Right lobe of liver (tissue), 6 donors: ENCODE measurements at regions not wholly inside any gene's neighbourhood (a gene's known extent, or its start where the extent isn't known, plus 50 kb on each side); places are given as distances from the start of the nearest gene placed in this dataset.
"Not testable (repeated sequence)": the region's sequence is repeated elsewhere in the genome, so short reads cannot be mapped to it uniquely, and the experiment has no call there.

Experiments
- ATAC-seq, 4 donors: fragments of 200-7000 bp; cut with Tn5 transposase; one replicate each; pipeline ENCODE4 v1.9.1; 2020; ENCODE audit warnings: mild to moderate bottlenecking in 4 of 4, moderate library complexity in 4 of 4
- DNase-seq, 3 donors: peaks; one replicate each; pipeline ENCODE4 v3.0.0-alpha.2; 2020
- H3K27ac ChIP-seq, 3 donors: fragments of 200-600 bp; one replicate each; pipeline ENCODE4 v1.8.0; 2022
- H3K27me3 ChIP-seq, 2 donors: fragments of 200-600 bp; one replicate each; pipeline ENCODE4 v1.8.0; 2022
- H3K36me3 ChIP-seq, 4 donors: fragments of 200-600 bp; sonication (generic) in 1 of 4; one replicate each; pipeline versions ENCODE4 v1.5.1 to v1.8.0; 2017 to 2022; ENCODE audit warnings: control low read depth in 1 of 4
- H3K4me1 ChIP-seq, 4 donors: fragments of 200-600 bp; sonication (generic) in 1 of 4; one replicate each; pipeline versions ENCODE4 v1.5.1 to v1.8.0; 2017 to 2022; ENCODE audit warnings: control low read depth in 1 of 4
- H3K4me3 ChIP-seq, 3 donors: fragments of 200-600 bp; one replicate each; pipeline ENCODE4 v1.8.0; 2022
- H3K9me3 ChIP-seq, 4 donors: fragments of 200-600 bp; sonication (generic) in 1 of 4; one replicate each; pipeline versions ENCODE4 v1.5.1 to v1.8.0; 2017 to 2022; ENCODE audit warnings: control low read depth in 1 of 4
- POLR2A ChIP-seq: fragments of 450-650 bp; IDR thresholded peaks from one replicate; pipeline ENCODE4 v1.6.1; 2017; ENCODE audit warnings: antibody characterized with exemption, mild to moderate bottlenecking
- WGBS: methylation state at CpG from one replicate; pipeline ENCODE4 v1.1.6; 2018; ENCODE audit warnings: low coverage, low lambda C conversion rate; ENCODE audit not compliant: insufficient coverage; ENCODE audit errors: missing lambda C conversion rate; 5-methylcytosine and 5-hydroxymethylcytosine counted together
- intact Hi-C, 2 donors: fragments of 100-400 bp; cut with DNase I; formaldehyde crosslinking; loops; one replicate each; pipeline versions ENCODE4 v1.11.2 to v1.14.1; 2022
- TF ChIP-seq, protein P1 (sequence below), 4 donors: fragments of 200-600 bp in 3 of 4; fragments of 450-650 bp in 1 of 4; IDR thresholded peaks; one replicate each; pipeline versions ENCODE4 v1.5.1 to v1.8.0; 2016 to 2022; ENCODE audit warnings: antibody characterized with exemption in 4 of 4, mild to moderate bottlenecking in 2 of 4
- donor health status: DM: no; HTN: yes; CAD: no.
- donor health status: DM: no; HTN: no; CAD: no.
- donor health status: DM: no; HTN: no; CAD: no.
- donor health status: DM: no; HTN: yes; CAD: no.
- donor health status: DM: no; HTN: yes; CAD: no.

DNA sequence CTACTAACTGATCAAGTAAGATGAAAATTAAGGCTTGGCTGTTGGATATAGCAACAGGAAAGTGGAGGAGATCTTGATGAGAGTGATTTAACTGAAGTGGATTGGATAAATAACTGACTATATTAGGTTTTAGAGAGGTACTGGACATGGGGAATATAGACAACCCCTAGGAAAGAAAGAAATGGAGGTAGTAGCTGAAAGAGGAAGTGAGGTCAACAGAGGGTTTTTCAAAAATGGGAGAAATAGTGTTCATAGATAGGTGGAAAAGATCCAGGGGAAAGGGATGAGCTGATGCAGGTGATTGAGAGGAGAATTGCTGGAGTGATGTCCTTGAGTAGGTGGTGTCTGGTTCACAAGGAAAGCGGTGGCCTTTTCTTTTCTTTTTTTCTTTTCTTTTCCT, 69.9 kb upstream of the PSME4 start:
- no peak for DNase-seq

GRCh38 chr2:54040250-54040649, 69.5 kb upstream of the PSME4 start:
- no peaks in the 10 kb centered on the region for H3K36me3 ChIP-seq
- intact Hi-C loops = no loop called here
- 94% methylated on average over 2 of the region's 2 CpGs for WGBS
- H3K27me3 ChIP-seq = no peaks in the 10 kb centered on the region
- no peak overlapping the region for H3K4me3 ChIP-seq
- DNase-seq (no peak), ATAC-seq (no peak)
- peaks cover 0 to 7% (median 0%) of the 10 kb centered on the region in 4 donors for H3K9me3 ChIP-seq
- no peaks in the 10 kb centered on the region for H3K4me1 ChIP-seq
- TF ChIP-seq, protein P1, sequence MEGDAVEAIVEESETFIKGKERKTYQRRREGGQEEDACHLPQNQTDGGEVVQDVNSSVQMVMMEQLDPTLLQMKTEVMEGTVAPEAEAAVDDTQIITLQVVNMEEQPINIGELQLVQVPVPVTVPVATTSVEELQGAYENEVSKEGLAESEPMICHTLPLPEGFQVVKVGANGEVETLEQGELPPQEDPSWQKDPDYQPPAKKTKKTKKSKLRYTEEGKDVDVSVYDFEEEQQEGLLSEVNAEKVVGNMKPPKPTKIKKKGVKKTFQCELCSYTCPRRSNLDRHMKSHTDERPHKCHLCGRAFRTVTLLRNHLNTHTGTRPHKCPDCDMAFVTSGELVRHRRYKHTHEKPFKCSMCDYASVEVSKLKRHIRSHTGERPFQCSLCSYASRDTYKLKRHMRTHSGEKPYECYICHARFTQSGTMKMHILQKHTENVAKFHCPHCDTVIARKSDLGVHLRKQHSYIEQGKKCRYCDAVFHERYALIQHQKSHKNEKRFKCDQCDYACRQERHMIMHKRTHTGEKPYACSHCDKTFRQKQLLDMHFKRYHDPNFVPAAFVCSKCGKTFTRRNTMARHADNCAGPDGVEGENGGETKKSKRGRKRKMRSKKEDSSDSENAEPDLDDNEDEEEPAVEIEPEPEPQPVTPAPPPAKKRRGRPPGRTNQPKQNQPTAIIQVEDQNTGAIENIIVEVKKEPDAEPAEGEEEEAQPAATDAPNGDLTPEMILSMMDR (IDR thresholded peaks at IDR 0.05) = no peak
- no peak for TF ChIP-seq POLR2A
- no peak overlapping the region for H3K27ac ChIP-seq

More for the DNA sequence above, 69.9 kb upstream of the PSME4 start:
- 92% methylated on average over 1 of the region's 1 CpG for WGBS
- Histone ChIP-seq H3K4me3 (no peak overlapping the region), H3K27ac (no peak overlapping the region), H3K4me1 (no peaks in the 10 kb centered on the region), H3K27me3 (no peaks in the 10 kb centered on the region), H3K36me3 (no peaks in the 10 kb centered on the region), H3K9me3 (peaks cover 0 to 7% (median 0%) of the 10 kb centered on the region in 4 donors)
- TF ChIP-seq, protein P1 (IDR thresholded peaks at IDR 0.05) = no peak
- TF ChIP-seq POLR2A = no peak
- ATAC-seq = no peak
- intact Hi-C loops = no loop called here

DNA sequence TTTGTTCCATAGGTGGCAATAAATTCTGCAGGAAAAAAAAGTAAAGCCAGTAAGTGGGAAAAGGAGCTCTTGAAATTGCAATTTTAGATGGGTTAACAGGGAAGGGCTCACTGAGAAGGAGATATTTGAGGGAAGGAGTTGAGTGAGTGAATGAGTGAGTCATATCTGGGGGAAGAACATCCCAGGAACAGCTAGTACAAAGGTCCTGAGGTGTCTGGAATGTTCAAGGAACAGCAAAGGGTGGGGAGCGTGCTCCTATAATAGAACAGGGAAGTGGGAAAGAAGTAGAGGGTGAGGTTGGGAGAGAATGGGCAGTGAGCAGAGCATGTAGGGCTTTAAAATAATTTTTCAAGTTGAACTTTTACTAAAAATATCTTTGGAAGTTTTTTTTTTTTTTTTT, 68.0 kb upstream of the PSME4 start:
- Histone ChIP-seq H3K36me3 (no peaks in the 10 kb centered on the region), H3K27me3 (no peaks in the 10 kb centered on the region), H3K4me3 (no peak overlapping the region), H3K9me3 (no peaks in the 10 kb centered on the region), H3K4me1 (no peaks in the 10 kb centered on the region), H3K27ac (no peak overlapping the region)
- intact Hi-C loops = no loop called here
- DNase-seq = no peak
- WGBS = 100% methylated on average over 1 of the region's 1 CpG
- TF ChIP-seq POLR2A = no peak
- TF ChIP-seq, protein P1 (IDR thresholded peaks at IDR 0.05) = no peak
- ATAC-seq = no peak

DNA sequence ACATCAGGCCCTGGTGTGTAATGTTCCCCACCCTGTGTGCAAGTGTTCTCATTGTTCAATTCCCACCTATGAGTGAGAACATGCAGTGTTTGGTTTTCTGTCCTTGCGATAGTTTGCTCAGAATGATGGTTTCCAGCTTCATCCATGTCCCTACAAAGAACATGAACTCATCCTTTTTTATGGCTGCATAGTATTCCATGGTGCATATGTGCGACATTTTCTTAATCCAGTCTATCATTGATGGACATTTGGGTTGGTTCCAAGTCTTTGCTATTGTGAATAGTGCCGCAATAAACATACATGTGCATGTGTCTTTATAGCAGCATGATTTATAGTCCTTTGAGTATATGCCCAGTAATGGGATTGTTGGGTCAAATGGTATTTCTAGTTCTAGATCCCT, 60.5 kb upstream of the PSME4 start:
- DNase-seq, intact Hi-C loops, H3K9me3 ChIP-seq, H3K27ac ChIP-seq, H3K27me3 ChIP-seq, H3K4me3 ChIP-seq, H3K36me3 ChIP-seq, H3K4me1 ChIP-seq, ATAC-seq: not testable (repeated sequence)
- WGBS = 94% methylated on average over 2 of the region's 3 CpGs

- 95% methylated on average over 2 of the region's 2 CpGs for WGBS
- Histone ChIP-seq H3K36me3 (no peaks in the 10 kb centered on the region), H3K9me3 (no peaks in the 10 kb centered on the region), H3K27ac (no peak overlapping the region), H3K27me3 (no peaks in the 10 kb centered on the region), H3K4me1 (no peaks in the 10 kb centered on the region), H3K4me3 (no peak overlapping the region)
- intact Hi-C loops = no loop called here
- TF ChIP-seq, protein P1 (IDR thresholded peaks at IDR 0.05) = no peak
- no peak for TF ChIP-seq POLR2A
- peak in 2 of 4 donors; percentile 24 to 44 for ATAC-seq
- no peak for DNase-seq
Measured at GRCh38 chr2:54030806-54031205, 60.0 kb upstream of the PSME4 start.
